Mesodermal cell (in vitro differentiated cells): ENCODE measurements at regions not wholly inside any gene's neighbourhood (a gene's known extent, or its start where the extent isn't known, plus 50 kb on each side); places are given as distances from the start of the nearest gene placed in this dataset.

Source experiments
- H3K27ac ChIP-seq: 2 replicates; pipeline ENCODE4 v1.7.0; 2013; ENCODE audit warnings: mild to moderate bottlenecking, low read depth, low read length, moderate library complexity; ENCODE audit not compliant: severe bottlenecking
- H3K36me3 ChIP-seq: 2 replicates; pipeline ENCODE4 v1.7.1; 2013; ENCODE audit warnings: mild to moderate bottlenecking, low read length, moderate library complexity; ENCODE audit not compliant: control insufficient read depth, insufficient read depth
- H3K4me1 ChIP-seq: one replicate; pipeline ENCODE4 v1.7.1; 2013; ENCODE audit warnings: mild to moderate bottlenecking, low read length; ENCODE audit not compliant: insufficient read depth, control insufficient read depth, poor library complexity, severe bottlenecking
- H3K4me3 ChIP-seq: 2 replicates; pipeline ENCODE4 v1.7.0; 2013; ENCODE audit warnings: low read length, control low read depth, mild to moderate bottlenecking; ENCODE audit not compliant: insufficient read depth, poor library complexity, severe bottlenecking; ENCODE audit errors: extremely low read depth
- H3K9me3 ChIP-seq: 2 replicates; pipeline ENCODE4 v1.7.1; 2013; ENCODE audit warnings: mild to moderate bottlenecking, low read length, moderate library complexity; ENCODE audit not compliant: control insufficient read depth
- WGBS, 2 experiments: methylation state at CpG; one replicate each; pipeline ENCODE4 v1.1.5; 2013; ENCODE audit warnings: missing lambda C conversion rate in 2 of 2; ENCODE audit not compliant: insufficient coverage in 2 of 2; 5-methylcytosine and 5-hydroxymethylcytosine counted together

DNA sequence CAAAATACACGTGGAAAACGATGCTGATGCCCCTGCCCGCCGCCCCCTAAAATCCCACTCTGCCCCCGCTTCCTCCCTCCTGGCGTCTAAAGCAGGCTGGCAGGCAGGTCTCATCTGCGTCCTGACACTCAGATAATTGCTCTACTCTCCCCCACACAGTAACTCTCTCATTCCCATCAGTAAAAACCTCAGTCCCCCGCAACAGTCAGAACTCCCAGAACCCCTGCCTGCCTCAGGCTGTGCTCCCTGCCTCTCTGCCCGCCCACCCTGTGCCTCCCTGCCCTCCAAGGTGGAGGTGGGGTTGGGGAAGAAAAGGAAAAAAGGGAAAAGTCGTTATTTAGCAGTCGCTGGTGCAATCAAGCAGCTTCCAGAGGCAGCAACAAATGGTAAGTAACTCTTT lies 473.7 kb downstream of the EFNB2 start:
- H3K36me3 ChIP-seq = no peaks in the 10 kb centered on the region
- H3K4me3 ChIP-seq = no peak overlapping the region
- H3K4me1 ChIP-seq = no peaks in the 10 kb centered on the region
- H3K27ac ChIP-seq = no peak overlapping the region
- 77 to 88% methylated on average over 5 to 8 of the region's 11 CpGs for WGBS, 2 experiments
- H3K9me3 ChIP-seq = no peaks in the 10 kb centered on the region

- no peaks in the 10 kb centered on the region for H3K9me3 ChIP-seq
- WGBS, 2 experiments = 94 to 100% methylated on average over 2 of the region's 2 CpGs
- H3K4me3 ChIP-seq = no peak overlapping the region
- H3K27ac ChIP-seq = no peak overlapping the region
- no peaks in the 10 kb centered on the region for H3K4me1 ChIP-seq
- H3K36me3 ChIP-seq = no peaks in the 10 kb centered on the region
Measured at GRCh38 chr13:106056851-106057250, 478.6 kb downstream of the EFNB2 start.

- H3K9me3 ChIP-seq = no peaks in the 10 kb centered on the region
- no peaks in the 10 kb centered on the region for H3K4me1 ChIP-seq
- no peak overlapping the region for H3K4me3 ChIP-seq
- no peaks in the 10 kb centered on the region for H3K36me3 ChIP-seq
- 67 to 89% methylated on average over 5 of the region's 8 CpGs for WGBS, 2 experiments
- no peak overlapping the region for H3K27ac ChIP-seq
Measured at GRCh38 chr13:106052200-106052767, 483.2 kb downstream of the EFNB2 start.

GRCh38 chr13:106049171-106049570 lies 486.3 kb downstream of the EFNB2 start:
- 94 to 98% methylated on average over 5 of the region's 5 CpGs for WGBS, 2 experiments
- H3K4me1 ChIP-seq = no peaks in the 10 kb centered on the region
- H3K9me3 ChIP-seq = no peaks in the 10 kb centered on the region
- H3K36me3 ChIP-seq = no peaks in the 10 kb centered on the region
- H3K27ac ChIP-seq = no peak overlapping the region
- H3K4me3 ChIP-seq = no peak overlapping the region

GRCh38 chr13:106048386-106048785 lies 487.1 kb downstream of the EFNB2 start:
- no peak overlapping the region for H3K27ac ChIP-seq
- no peak overlapping the region for H3K4me3 ChIP-seq
- H3K4me1 ChIP-seq = no peaks in the 10 kb centered on the region
- no peaks in the 10 kb centered on the region for H3K9me3 ChIP-seq
- 61 to 89% methylated on average over 3 to 4 of the region's 4 CpGs for WGBS, 2 experiments
- no peaks in the 10 kb centered on the region for H3K36me3 ChIP-seq

- Histone ChIP-seq H3K4me1 (no peaks in the 10 kb centered on the region), H3K27ac (no peak overlapping the region), H3K4me3 (no peak overlapping the region), H3K36me3 (no peaks in the 10 kb centered on the region), H3K9me3 (no peaks in the 10 kb centered on the region)
- WGBS, 2 experiments = 100% methylated on average over 1 of the region's 1 CpG; no CpG with 5 or more reads in 1 of the 2 experiments
Measured at GRCh38 chr13:106047859-106048258, 487.6 kb downstream of the EFNB2 start.

DNA sequence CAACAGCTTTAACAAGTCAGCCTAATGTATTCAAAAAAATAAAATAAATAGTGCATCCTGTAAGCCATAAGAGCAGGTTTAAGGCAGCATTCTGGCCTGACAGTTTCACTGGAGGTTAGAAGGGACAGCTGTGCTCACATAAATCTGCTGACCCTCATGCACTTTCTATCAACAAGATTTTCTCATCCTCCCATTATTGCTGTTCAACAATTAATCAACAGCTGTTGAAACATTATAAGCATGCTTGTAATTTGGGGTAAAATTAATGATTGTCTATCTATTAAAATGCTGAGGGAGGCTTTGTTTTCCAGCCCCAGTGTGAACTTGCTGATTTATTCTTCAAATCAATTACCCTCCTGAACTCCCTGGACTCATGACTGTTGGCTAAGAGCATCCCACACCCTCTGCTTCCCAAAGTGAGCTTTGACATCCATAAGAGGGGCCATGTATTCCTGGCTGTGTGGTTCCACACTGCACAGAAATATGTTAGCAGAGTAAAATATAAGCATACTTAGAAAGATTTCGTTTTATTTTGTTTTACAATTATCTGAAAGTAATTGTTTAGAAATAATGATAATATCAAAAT lies 492.4 kb downstream of the EFNB2 start:
- Histone ChIP-seq H3K36me3 (no peaks in the 10 kb centered on the region), H3K4me1 (no peaks in the 10 kb centered on the region), H3K9me3 (no peaks in the 10 kb centered on the region), H3K4me3 (no peak overlapping the region), H3K27ac (no peak overlapping the region)
- WGBS, 2 experiments = no CpG with 5 or more reads among the region's 1 CpG

DNA sequence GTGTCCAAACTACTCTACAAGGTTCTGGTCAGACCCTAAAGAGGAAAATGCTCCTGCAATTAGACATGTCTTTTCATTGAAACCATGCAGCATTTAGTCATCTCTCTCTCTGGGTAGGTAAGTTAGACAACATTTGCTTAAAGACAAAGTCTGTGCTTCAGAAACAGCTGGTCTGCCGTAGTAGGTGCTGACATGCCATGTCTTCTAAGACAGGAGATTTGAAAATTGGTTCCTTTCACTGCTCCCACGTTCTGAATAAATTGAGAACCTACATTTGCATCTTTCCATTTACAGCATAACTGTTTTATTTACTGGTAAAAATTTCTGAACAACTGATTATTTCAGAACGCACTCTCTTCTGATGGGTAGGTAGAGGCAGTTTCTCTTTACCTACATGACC lies 494.0 kb downstream of the EFNB2 start:
- no peaks in the 10 kb centered on the region for H3K9me3 ChIP-seq
- H3K4me3 ChIP-seq = no peak overlapping the region
- no peak overlapping the region for H3K27ac ChIP-seq
- no peaks in the 10 kb centered on the region for H3K4me1 ChIP-seq
- WGBS, 2 experiments = 100% methylated on average over 2 of the region's 3 CpGs; no CpG with 5 or more reads in 1 of the 2 experiments
- no peaks in the 10 kb centered on the region for H3K36me3 ChIP-seq

DNA sequence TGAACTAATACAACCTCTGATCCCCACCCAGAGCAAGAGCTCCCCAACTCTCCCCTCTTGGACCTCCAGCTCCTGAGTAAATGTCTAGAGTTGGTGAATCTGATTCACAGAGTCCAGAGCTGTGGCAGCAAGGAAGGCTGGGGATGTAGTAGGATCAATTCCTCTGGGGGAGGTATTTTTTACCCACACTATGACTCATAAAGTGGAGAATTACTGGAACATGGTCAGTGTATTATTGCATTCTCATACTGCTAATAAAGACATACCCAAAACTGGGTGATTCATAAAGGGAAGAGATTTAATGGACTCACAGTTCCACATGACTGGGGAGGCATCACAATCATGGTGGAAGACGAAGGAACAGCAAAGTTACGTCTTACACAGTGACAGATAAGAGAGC lies 496.7 kb downstream of the EFNB2 start:
- H3K4me1 ChIP-seq = no peaks in the 10 kb centered on the region
- no peaks in the 10 kb centered on the region for H3K36me3 ChIP-seq
- WGBS, 2 experiments = 83 to 100% methylated on average over 2 of the region's 2 CpGs
- no peak overlapping the region for H3K27ac ChIP-seq
- H3K4me3 ChIP-seq = no peak overlapping the region
- no peaks in the 10 kb centered on the region for H3K9me3 ChIP-seq

- WGBS, 2 experiments = 82 to 96% methylated on average over 4 to 6 of the region's 6 CpGs
- H3K9me3 ChIP-seq = no peaks in the 10 kb centered on the region
- H3K4me1 ChIP-seq = no peaks in the 10 kb centered on the region
- no peak overlapping the region for H3K27ac ChIP-seq
- H3K36me3 ChIP-seq = no peaks in the 10 kb centered on the region
- no peak overlapping the region for H3K4me3 ChIP-seq
Measured at GRCh38 chr13:106036870-106037269, 498.6 kb downstream of the EFNB2 start.

DNA sequence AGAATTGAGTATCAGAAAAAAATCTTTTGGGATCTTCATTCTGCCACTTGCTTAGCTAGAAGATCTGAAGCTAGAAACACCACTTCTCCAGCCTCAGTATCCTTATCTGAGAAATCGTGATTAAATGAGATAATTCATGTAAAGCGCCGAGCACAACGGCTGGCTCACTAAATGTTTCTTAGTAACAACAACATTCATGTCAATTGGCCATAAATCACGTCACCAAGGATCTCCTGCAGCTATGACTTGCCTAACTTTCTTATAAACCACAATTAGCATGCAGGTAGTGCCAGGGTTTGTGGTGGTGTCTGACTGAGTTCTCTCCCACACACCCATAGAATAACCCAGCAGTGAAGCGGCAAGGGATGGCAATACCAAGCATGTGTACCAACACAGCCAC lies 501.3 kb downstream of the EFNB2 start:
- 60% methylated on average over 1 of the region's 6 CpGs; no CpG with 5 or more reads in 1 of the 2 experiments for WGBS, 2 experiments
- no peaks in the 10 kb centered on the region for H3K9me3 ChIP-seq
- H3K27ac ChIP-seq = no peak overlapping the region
- no peaks in the 10 kb centered on the region for H3K36me3 ChIP-seq
- no peak overlapping the region for H3K4me3 ChIP-seq
- peaks cover 1% of the 10 kb centered on the region for H3K4me1 ChIP-seq
